ENCODE measurements at regions not wholly inside any gene's neighbourhood (a gene's known extent, or its start where the extent isn't known, plus 50 kb on each side); places are given as distances from the start of the nearest gene placed in this dataset.

DNA sequence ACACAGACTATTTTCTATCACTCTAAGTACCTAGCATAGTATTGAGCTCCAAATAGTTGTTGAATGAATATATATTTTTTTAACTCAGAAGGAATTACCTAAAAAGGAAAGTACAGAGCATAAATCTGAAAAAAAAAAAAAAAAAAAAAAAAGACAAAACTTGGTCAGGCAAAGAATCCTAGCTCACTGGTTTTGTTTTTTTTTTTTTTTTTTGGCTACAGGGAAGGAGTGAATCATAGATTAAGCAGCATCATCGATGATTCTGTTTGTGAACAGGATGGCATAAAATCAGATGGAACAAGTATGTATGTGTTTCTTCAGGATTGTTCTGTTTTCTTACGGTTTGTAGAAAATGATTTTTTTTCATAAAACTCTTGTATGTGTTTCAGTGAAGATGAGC, 66.1 kb upstream of the BCAT1 start:
- H3K4me3 ChIP-seq, result no peak overlapping the region
- H3K27ac ChIP-seq, result no peak overlapping the region

DNA sequence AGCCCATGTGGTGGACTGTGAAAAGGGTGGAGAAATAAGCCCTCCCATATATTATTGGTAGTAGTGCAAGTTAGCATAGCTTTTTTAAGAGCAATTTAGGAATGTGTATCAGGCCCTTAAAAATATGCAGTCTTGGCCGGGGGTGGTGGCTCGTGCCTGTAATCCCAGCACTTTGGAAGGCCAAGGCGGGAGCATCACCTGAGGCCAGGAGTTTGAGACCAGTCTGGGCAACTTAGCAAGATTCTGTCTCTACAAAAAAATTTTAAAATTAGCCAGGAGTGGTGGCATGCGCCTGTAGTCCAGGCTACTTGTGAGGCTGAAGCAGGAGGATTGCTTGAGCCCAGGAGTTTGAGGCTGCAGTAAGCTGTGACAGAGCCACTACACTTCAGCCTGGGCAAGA, 64.2 kb upstream of the BCAT1 start:
- no peak overlapping the region for H3K4me3 ChIP-seq

DNA sequence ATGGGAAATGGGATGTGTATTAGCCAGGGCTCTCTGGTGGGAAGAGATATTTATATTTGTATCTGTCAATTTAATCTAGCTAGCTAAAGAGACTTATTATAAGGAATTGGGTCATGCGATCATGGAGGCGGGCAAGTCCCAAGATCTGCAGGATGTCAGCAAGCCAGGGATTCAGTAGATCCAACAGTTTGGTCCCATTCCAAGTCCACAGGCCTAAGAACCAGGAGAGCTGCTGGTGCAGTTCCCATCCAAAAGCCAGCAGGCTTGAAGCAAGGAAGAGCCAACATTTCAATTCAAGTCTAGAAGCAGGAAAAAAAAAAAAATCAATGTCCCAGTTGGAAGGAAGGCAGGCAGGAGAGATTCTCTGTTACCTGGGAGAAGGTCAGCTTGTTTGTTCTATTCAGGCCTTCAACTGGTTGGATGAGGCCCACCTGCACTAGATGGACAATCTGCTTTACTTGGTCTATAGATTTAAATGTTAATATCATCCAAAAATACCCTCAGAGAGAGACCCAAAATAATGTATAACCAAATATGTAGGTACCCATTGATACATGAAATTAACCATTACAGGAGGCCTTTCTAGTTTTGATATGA, 60.7 kb upstream of the BCAT1 start:
- Histone ChIP-seq H3K27ac (no peak overlapping the region), H3K4me3 (no peak overlapping the region)

More for the DNA sequence above, 64.2 kb upstream of the BCAT1 start:
- H3K27ac ChIP-seq, result no peak overlapping the region

DNA sequence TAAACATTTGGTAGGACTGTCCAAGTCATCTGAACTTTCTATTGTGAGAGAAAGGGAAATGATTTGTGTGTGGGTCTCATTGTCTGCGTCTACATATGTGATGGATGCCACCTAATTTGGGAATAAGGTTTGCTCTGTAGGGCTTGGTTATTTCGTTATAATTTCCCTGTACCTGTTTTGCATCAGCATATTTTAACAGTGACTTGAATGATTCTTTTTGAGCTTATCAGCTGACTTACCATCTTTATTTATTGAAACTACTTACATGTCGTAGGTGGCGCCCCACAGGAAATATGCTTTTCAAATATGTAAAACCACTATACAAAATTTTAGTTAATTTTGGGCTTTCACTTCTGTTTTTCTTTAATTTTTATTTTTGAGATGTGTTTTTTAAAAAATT, 56.5 kb upstream of the BCAT1 start:
- Histone ChIP-seq H3K27ac (no peak overlapping the region), H3K4me3 (no peak overlapping the region)

DNA sequence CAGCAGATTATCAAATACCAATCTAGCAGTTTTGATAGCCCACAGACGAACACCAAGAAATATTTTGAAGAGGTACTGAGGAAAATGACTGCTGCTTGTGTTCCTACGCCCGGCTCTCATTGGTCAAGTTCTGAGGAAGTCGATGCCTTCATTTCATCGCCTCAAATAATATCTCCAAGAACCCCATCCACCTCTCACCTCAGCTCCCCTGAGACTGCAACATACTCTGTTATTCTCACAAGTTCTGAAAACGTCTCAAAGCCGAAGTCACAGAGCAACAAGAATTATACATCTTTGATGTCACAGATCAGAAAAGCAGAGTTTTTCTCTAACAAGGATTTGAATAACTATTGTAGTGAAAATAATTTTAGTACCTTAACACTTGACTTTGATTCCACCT, 55.5 kb upstream of the BCAT1 start:
- Histone ChIP-seq H3K27ac (no peak overlapping the region), H3K4me3 (no peak overlapping the region)

DNA sequence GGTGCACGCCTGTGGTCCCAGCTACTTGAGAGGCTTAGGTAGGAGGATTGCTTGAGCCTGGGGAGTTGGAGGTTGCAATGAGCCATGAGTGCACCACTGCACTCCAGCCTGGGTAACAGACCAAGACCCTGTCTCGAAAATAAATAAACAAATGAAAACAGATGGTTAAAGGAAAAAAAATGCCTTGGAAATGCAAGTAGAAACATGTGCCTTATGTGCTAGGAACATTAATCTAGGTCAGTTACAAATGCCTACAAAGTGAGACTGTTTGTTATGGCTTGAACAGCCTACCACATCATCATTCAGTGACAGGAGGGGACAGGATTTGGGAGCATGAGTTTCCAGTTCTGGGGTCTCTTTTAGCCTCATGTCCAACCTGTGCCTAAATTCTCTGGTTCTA, 52.4 kb upstream of the BCAT1 start:
- Histone ChIP-seq H3K27ac (no peak overlapping the region), H3K4me3 (no peak overlapping the region)
